NB4 (cell line): ENCODE measurements at regions not wholly inside any gene's neighbourhood (a gene's known extent, or its start where the extent isn't known, plus 50 kb on each side); places are given as distances from the start of the nearest gene placed in this dataset.

Experiments
- CTCF ChIP-seq: IDR thresholded peaks from one replicate; pipeline ENCODE4 v1.5.1; 2012; ENCODE audit warnings: low read depth, low read length
- MAX ChIP-seq: IDR thresholded peaks from 2 replicates; pipeline ENCODE4 v1.6.1; 2011; ENCODE audit warnings: low read depth, low read length

GRCh38 chr2:175383286-175383685 lies 201.8 kb upstream of the ATP5MC3 start:
- TF ChIP-seq CTCF = no peak
- no peak for TF ChIP-seq MAX
